Stimulated activated CD4-positive, alpha-beta T cell treated with anti-CD3 and anti-CD28 coated beads, TNF-alpha, amount 100 ng/mL, for 24 hours (primary cell): ENCODE measurements at regions not wholly inside any gene's neighbourhood (a gene's known extent, or its start where the extent isn't known, plus 50 kb on each side); places are given as distances from the start of the nearest gene placed in this dataset.

Experiments used
- DNase-seq, 3 experiments: peaks; one replicate each; pipeline ENCODE4 v3.0.0-alpha.2; 2020; ENCODE audit warnings: low read depth in 3 of 3

GRCh38 chr16:48899500-48899899 lies 289.5 kb upstream of the N4BP1 start:
- no peak for DNase-seq

GRCh38 chr16:48897698-48898205 lies 287.8 kb upstream of the N4BP1 start:
- no peak for DNase-seq

GRCh38 chr16:48895142-48895541 lies 285.2 kb upstream of the N4BP1 start:
- no peak for DNase-seq

GRCh38 chr16:48892893-48893292 lies 282.9 kb upstream of the N4BP1 start:
- no peak for DNase-seq

- DNase-seq: no peak
Measured at GRCh38 chr16:48887646-48888210, 277.7 kb upstream of the N4BP1 start.

- DNase-seq: no peak
Measured at GRCh38 chr16:48885471-48885870, 275.5 kb upstream of the N4BP1 start.

- DNase-seq: no peak
Measured at GRCh38 chr16:48881272-48881671, 271.3 kb upstream of the N4BP1 start.

GRCh38 chr16:48879223-48880122 lies 269.5 kb upstream of the N4BP1 start:
- no peak for DNase-seq

- no peak for DNase-seq
Measured at GRCh38 chr16:48877946-48878345, 268.0 kb upstream of the N4BP1 start.

GRCh38 chr16:48870141-48870540 lies 260.2 kb upstream of the N4BP1 start:
- DNase-seq: no peak

GRCh38 chr16:48865520-48865919 lies 255.5 kb upstream of the N4BP1 start:
- DNase-seq: no peak

GRCh38 chr16:48864055-48864454 lies 254.1 kb upstream of the N4BP1 start:
- DNase-seq: no peak

GRCh38 chr16:48862087-48862532 lies 252.1 kb upstream of the N4BP1 start:
- no peak for DNase-seq

- DNase-seq: no peak
Measured at GRCh38 chr16:48860341-48860740, 250.4 kb upstream of the N4BP1 start.

GRCh38 chr16:48852951-48853350 lies 243.0 kb upstream of the N4BP1 start:
- no peak for DNase-seq

- DNase-seq: no peak
Measured at GRCh38 chr16:48852458-48852857, 242.5 kb upstream of the N4BP1 start.

- no peak for DNase-seq
Measured at GRCh38 chr16:48850097-48850770, 240.3 kb upstream of the N4BP1 start.

- DNase-seq: no peak
Measured at GRCh38 chr16:48846277-48846676, 236.3 kb upstream of the N4BP1 start.

GRCh38 chr16:48845261-48845660 lies 235.3 kb upstream of the N4BP1 start:
- DNase-seq: no peak

GRCh38 chr16:48838349-48838748 lies 228.4 kb upstream of the N4BP1 start:
- DNase-seq: no peak

- DNase-seq: no peak
Measured at GRCh38 chr16:48836636-48837035, 226.7 kb upstream of the N4BP1 start.

- no peak for DNase-seq
Measured at GRCh38 chr16:48836067-48836466, 226.1 kb upstream of the N4BP1 start.

GRCh38 chr16:48834576-48834975 lies 224.6 kb upstream of the N4BP1 start:
- DNase-seq: no peak
